GM21367 (cell line): ENCODE measurements at regions not wholly inside any gene's neighbourhood (a gene's known extent, or its start where the extent isn't known, plus 50 kb on each side); places are given as distances from the start of the nearest gene placed in this dataset.
"Not testable (repeated sequence)": the region's sequence is repeated elsewhere in the genome, so short reads cannot be mapped to it uniquely, and the experiment has no call there.

Experiments used
- ATAC-seq: cut with Tn5 transposase; IDR thresholded peaks from one replicate; pipeline ENCODE4 v1.9.1; 2021; ENCODE audit not compliant: unreplicated experiment

GRCh38 chr6:40887079-40887791 is 151.8 kb downstream of the UNC5CL start:
- no peak for ATAC-seq

- no peak for ATAC-seq
These were observed 153.8 kb downstream of the UNC5CL start for GRCh38 chr6:40885139-40885774.

GRCh38 chr6:40882323-40882997 is 156.6 kb downstream of the UNC5CL start:
- ATAC-seq = no peak

- no peak for ATAC-seq
These were observed 157.5 kb downstream of the UNC5CL start for GRCh38 chr6:40881501-40881900.

- ATAC-seq = no peak
These were observed 158.1 kb downstream of the UNC5CL start for GRCh38 chr6:40880906-40881305.

GRCh38 chr6:40879169-40879568 is 159.9 kb downstream of the UNC5CL start:
- ATAC-seq = no peak

GRCh38 chr6:40877362-40877761 is 161.7 kb downstream of the UNC5CL start:
- no peak for ATAC-seq

GRCh38 chr6:40876336-40876735 is 162.7 kb downstream of the UNC5CL start:
- ATAC-seq = no peak

GRCh38 chr6:40874495-40874894 is 164.5 kb downstream of the UNC5CL start:
- ATAC-seq = no peak

- ATAC-seq = no peak
These were observed 167.6 kb downstream of the UNC5CL start for GRCh38 chr6:40871424-40871823.

GRCh38 chr6:40868089-40868865 is 170.7 kb downstream of the UNC5CL start:
- not testable (repeated sequence) for ATAC-seq

GRCh38 chr6:40867527-40867926 is 171.5 kb downstream of the UNC5CL start:
- not testable (repeated sequence) for ATAC-seq

GRCh38 chr6:40865259-40865658 is 173.8 kb downstream of the UNC5CL start:
- ATAC-seq = not testable (repeated sequence)

GRCh38 chr6:40860443-40860842 is 178.6 kb downstream of the UNC5CL start:
- ATAC-seq = no peak

GRCh38 chr6:40856271-40856670 is 182.8 kb downstream of the UNC5CL start:
- ATAC-seq = no peak

GRCh38 chr6:40855168-40855880 is 183.7 kb downstream of the UNC5CL start:
- no peak for ATAC-seq

GRCh38 chr6:40854592-40854991 is 184.4 kb downstream of the UNC5CL start:
- no peak for ATAC-seq

GRCh38 chr6:40852779-40853373 is 186.1 kb downstream of the UNC5CL start:
- no peak for ATAC-seq

- ATAC-seq = no peak
These were observed 189.5 kb downstream of the UNC5CL start for GRCh38 chr6:40849546-40849945.

- ATAC-seq = no peak
These were observed 190.0 kb downstream of the UNC5CL start for GRCh38 chr6:40848868-40849514.
